Astrocyte (in vitro differentiated cells and primary cell): ENCODE measurements at regions not wholly inside any gene's neighbourhood (a gene's known extent, or its start where the extent isn't known, plus 50 kb on each side); places are given as distances from the start of the nearest gene placed in this dataset.

Experiments
- EZH2 ChIP-seq: IDR thresholded peaks from 2 replicates; pipeline ENCODE4 v1.6.1; 2012; ENCODE audit warnings: mild to moderate bottlenecking, low read length, inconsistent platforms; ENCODE audit not compliant: insufficient read depth
- TF ChIP-seq, protein P1 (sequence below): IDR thresholded peaks from 2 replicates; pipeline ENCODE4 v1.5.1; 2011; ENCODE audit warnings: low read depth, mild to moderate bottlenecking, inconsistent platforms, low read length, moderate library complexity; ENCODE audit not compliant: insufficient read depth

DNA sequence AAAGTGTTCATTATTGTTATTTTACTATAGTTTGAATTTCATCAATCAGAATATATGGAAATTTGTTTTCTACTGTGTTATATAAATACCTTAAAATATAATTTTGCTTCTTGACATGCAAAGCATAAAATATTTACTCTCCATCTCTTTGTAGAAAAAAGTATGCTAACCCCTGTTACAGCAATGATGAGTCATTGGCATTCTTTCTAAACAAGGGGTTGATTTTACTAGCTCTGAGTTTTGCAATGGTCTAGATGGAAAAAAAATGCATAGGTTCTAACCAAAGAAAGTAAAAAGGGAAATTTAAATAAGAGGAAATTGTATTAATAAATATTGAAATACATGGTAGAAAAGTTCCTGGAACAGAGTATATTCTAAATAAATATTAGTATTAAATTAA is 990.2 kb upstream of the ATXN7L3B start:
- TF ChIP-seq, protein P1, sequence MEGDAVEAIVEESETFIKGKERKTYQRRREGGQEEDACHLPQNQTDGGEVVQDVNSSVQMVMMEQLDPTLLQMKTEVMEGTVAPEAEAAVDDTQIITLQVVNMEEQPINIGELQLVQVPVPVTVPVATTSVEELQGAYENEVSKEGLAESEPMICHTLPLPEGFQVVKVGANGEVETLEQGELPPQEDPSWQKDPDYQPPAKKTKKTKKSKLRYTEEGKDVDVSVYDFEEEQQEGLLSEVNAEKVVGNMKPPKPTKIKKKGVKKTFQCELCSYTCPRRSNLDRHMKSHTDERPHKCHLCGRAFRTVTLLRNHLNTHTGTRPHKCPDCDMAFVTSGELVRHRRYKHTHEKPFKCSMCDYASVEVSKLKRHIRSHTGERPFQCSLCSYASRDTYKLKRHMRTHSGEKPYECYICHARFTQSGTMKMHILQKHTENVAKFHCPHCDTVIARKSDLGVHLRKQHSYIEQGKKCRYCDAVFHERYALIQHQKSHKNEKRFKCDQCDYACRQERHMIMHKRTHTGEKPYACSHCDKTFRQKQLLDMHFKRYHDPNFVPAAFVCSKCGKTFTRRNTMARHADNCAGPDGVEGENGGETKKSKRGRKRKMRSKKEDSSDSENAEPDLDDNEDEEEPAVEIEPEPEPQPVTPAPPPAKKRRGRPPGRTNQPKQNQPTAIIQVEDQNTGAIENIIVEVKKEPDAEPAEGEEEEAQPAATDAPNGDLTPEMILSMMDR = no peak
- TF ChIP-seq EZH2 = no peak
